ENCODE measurements at regions not wholly inside any gene's neighbourhood (a gene's known extent, or its start where the extent isn't known, plus 50 kb on each side); places are given as distances from the start of the nearest gene placed in this dataset.

DNA sequence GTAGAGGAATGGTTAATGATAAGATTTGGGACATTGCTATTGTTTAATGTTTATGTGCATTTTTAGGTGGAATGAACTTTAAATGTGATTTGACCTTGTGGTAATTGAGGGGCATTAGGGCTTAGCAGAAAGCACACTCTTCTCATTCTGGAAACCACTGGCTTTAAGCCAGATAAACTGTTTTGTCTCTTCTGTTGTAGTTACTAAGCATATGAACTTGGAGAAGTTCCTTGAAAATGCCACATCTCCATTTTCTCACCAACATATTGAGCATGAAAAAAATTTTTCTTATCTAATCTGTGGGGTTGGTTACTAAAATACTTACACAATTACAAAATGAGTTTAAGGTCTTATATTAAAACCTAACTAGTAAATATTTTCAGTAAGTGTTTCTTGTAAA is 70.8 kb upstream of the FSHR start:
- TF ChIP-seq, protein P1, sequence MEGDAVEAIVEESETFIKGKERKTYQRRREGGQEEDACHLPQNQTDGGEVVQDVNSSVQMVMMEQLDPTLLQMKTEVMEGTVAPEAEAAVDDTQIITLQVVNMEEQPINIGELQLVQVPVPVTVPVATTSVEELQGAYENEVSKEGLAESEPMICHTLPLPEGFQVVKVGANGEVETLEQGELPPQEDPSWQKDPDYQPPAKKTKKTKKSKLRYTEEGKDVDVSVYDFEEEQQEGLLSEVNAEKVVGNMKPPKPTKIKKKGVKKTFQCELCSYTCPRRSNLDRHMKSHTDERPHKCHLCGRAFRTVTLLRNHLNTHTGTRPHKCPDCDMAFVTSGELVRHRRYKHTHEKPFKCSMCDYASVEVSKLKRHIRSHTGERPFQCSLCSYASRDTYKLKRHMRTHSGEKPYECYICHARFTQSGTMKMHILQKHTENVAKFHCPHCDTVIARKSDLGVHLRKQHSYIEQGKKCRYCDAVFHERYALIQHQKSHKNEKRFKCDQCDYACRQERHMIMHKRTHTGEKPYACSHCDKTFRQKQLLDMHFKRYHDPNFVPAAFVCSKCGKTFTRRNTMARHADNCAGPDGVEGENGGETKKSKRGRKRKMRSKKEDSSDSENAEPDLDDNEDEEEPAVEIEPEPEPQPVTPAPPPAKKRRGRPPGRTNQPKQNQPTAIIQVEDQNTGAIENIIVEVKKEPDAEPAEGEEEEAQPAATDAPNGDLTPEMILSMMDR (IDR thresholded peaks at IDR 0.05; ENCODE audit: low read depth, low read length): no peak
- no peak for TF ChIP-seq POLR2A (IDR thresholded peaks at IDR 0.05; ENCODE audit: extremely low read depth, insufficient read length)
- TF ChIP-seq, protein P2, sequence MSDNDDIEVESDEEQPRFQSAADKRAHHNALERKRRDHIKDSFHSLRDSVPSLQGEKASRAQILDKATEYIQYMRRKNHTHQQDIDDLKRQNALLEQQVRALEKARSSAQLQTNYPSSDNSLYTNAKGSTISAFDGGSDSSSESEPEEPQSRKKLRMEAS (IDR thresholded peaks at IDR 0.05; ENCODE audit: low read depth, low read length): no peak
- TF ChIP-seq MYC (IDR thresholded peaks at IDR 0.05; ENCODE audit: low read depth, low read length): no peak
